ENCODE measurements at regions not wholly inside any gene's neighbourhood (a gene's known extent, or its start where the extent isn't known, plus 50 kb on each side); places are given as distances from the start of the nearest gene placed in this dataset.

DNA sequence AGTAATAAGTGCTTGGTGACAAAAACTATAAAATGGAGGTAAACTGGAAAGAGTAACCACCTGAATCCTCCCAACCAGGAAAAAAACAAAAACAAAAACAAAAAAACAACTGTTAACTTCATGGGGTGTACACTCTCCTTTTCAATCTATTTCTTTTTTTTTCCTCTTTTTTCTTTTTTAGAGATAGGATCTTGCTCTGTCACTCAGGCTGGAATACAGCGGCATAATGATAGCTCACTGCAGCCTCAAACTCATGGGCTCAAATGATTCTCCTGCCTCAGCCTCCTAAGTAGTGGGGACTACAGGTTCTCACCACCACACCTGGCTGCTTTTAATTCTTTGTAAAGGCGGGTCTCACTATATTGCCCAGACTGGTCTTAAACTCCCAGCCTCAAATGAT is 76.8 kb downstream of the PHLDA1 start:
- Histone ChIP-seq H3K9ac (ENCODE audit: low read depth, low read length, poor library complexity, severe bottlenecking) (no peak overlapping the region), H3K4me2 (ENCODE audit: low read depth, low read length, poor library complexity, severe bottlenecking) (no peak overlapping the region), H3F3A (ENCODE audit: low read depth) (no peaks in the 10 kb centered on the region), H3K9me3 (ENCODE audit: insufficient read depth, low read depth, low read length) (no peaks in the 10 kb centered on the region), H2AFZ (ENCODE audit: low read length) (no peak overlapping the region), H3K4me1 (ENCODE audit: insufficient read depth, low read length, poor library complexity, severe bottlenecking) (peaks cover 12% of the 10 kb centered on the region), H3K9me2 (replicated peaks; ENCODE audit: low read depth, low read length) (no peaks in the 10 kb centered on the region), H3K36me3 (ENCODE audit: insufficient read depth, low read length) (no peaks in the 10 kb centered on the region), H3K4me3 (ENCODE audit: low read length, poor library complexity, severe bottlenecking) (no peak overlapping the region), H3K27me3 (ENCODE audit: insufficient read depth, low read length, poor library complexity, severe bottlenecking) (no peaks in the 10 kb centered on the region), H4K20me1 (ENCODE audit: insufficient read depth, low read length, poor library complexity, severe bottlenecking) (no peaks in the 10 kb centered on the region), H3K79me2 (ENCODE audit: insufficient read depth, low read length) (no peaks in the 10 kb centered on the region)
- TF ChIP-seq, protein P1, sequence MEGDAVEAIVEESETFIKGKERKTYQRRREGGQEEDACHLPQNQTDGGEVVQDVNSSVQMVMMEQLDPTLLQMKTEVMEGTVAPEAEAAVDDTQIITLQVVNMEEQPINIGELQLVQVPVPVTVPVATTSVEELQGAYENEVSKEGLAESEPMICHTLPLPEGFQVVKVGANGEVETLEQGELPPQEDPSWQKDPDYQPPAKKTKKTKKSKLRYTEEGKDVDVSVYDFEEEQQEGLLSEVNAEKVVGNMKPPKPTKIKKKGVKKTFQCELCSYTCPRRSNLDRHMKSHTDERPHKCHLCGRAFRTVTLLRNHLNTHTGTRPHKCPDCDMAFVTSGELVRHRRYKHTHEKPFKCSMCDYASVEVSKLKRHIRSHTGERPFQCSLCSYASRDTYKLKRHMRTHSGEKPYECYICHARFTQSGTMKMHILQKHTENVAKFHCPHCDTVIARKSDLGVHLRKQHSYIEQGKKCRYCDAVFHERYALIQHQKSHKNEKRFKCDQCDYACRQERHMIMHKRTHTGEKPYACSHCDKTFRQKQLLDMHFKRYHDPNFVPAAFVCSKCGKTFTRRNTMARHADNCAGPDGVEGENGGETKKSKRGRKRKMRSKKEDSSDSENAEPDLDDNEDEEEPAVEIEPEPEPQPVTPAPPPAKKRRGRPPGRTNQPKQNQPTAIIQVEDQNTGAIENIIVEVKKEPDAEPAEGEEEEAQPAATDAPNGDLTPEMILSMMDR (conservative IDR thresholded peaks at IDR 0.05; ENCODE audit: low read length), result no peak
- TF ChIP-seq EZH2phosphoT487 (IDR thresholded peaks at IDR 0.05; ENCODE audit: borderline replicate concordance), result no peak

DNA sequence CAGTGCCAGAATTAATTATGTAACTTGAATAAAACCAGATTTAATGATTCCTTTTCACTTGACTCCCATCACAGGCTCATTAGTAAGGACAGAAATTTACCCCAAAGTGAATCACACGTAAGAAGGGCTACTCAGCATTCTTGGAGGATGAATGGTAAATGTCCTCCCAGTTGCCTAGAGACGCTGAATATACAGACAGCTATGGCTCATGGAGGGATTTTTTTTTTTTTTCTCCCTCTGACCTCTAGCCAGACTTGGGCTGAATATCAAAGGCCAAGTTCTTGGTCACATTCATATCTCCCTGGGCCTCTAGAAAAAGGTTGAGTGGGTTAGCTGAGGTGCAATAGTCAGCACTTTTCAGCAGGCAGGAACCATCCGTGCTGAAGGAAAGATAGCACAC is 77.5 kb downstream of the PHLDA1 start:
- no peak overlapping the region for H2AFZ ChIP-seq (ENCODE audit: low read length)
- H3F3A ChIP-seq (ENCODE audit: low read depth), result no peaks in the 10 kb centered on the region
- H3K27me3 ChIP-seq (ENCODE audit: insufficient read depth, low read length, poor library complexity, severe bottlenecking), result no peaks in the 10 kb centered on the region
- H4K20me1 ChIP-seq (ENCODE audit: insufficient read depth, low read length, poor library complexity, severe bottlenecking), result no peaks in the 10 kb centered on the region
- H3K79me2 ChIP-seq (ENCODE audit: insufficient read depth, low read length), result no peaks in the 10 kb centered on the region
- H3K9ac ChIP-seq (ENCODE audit: low read depth, low read length, poor library complexity, severe bottlenecking), result no peak overlapping the region
- TF ChIP-seq EZH2phosphoT487 (IDR thresholded peaks at IDR 0.05; ENCODE audit: borderline replicate concordance), result no peak
- TF ChIP-seq, protein P1 (conservative IDR thresholded peaks at IDR 0.05; ENCODE audit: low read length), result no peak
- H3K9me2 ChIP-seq (replicated peaks; ENCODE audit: low read depth, low read length), result no peaks in the 10 kb centered on the region
- H3K4me2 ChIP-seq (ENCODE audit: low read depth, low read length, poor library complexity, severe bottlenecking), result no peak overlapping the region
- peaks cover 6% of the 10 kb centered on the region for H3K4me1 ChIP-seq (ENCODE audit: insufficient read depth, low read length, poor library complexity, severe bottlenecking)
- no peak overlapping the region for H3K4me3 ChIP-seq (ENCODE audit: low read length, poor library complexity, severe bottlenecking)
- H3K9me3 ChIP-seq (ENCODE audit: insufficient read depth, low read depth, low read length), result no peaks in the 10 kb centered on the region
- no peaks in the 10 kb centered on the region for H3K36me3 ChIP-seq (ENCODE audit: insufficient read depth, low read length)

DNA sequence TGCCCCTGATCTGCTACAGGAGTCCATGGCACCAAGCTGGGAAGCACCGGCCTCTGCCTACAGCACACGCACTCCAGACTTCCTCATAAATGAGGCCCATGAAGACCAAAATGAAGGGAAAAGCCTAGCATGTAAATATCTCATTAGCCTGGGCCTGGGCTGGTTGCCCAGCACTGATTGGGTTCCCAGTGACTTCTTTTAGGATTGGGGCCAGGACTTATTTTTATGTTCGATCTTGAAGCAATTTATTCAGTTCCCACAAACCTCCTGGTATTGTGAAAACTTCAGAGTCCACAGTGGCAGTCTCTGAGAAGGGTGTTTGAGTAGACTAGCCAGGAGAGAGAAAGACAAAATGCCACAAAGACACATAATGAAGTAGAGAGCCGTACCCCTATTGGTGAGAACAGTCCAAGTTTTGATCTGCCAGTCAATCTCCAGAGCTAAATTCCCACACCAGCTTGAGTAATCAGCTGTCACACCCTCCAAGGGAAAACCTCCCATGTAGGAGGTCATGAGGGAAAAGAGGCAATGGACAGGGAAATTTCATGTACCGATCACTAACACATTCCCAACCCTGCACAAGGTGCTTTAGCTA is 78.2 kb downstream of the PHLDA1 start:
- Histone ChIP-seq H3K79me2 (ENCODE audit: insufficient read depth, low read length) (no peaks in the 10 kb centered on the region), H3K4me1 (ENCODE audit: insufficient read depth, low read length, poor library complexity, severe bottlenecking) (no peaks in the 10 kb centered on the region), H3K27me3 (ENCODE audit: insufficient read depth, low read length, poor library complexity, severe bottlenecking) (no peaks in the 10 kb centered on the region), H3K36me3 (ENCODE audit: insufficient read depth, low read length) (no peaks in the 10 kb centered on the region), H3K4me3 (ENCODE audit: low read length, poor library complexity, severe bottlenecking) (no peak overlapping the region), H4K20me1 (ENCODE audit: insufficient read depth, low read length, poor library complexity, severe bottlenecking) (no peaks in the 10 kb centered on the region), H3F3A (ENCODE audit: low read depth) (no peaks in the 10 kb centered on the region), H3K9me2 (replicated peaks; ENCODE audit: low read depth, low read length) (no peaks in the 10 kb centered on the region), H3K9ac (ENCODE audit: low read depth, low read length, poor library complexity, severe bottlenecking) (no peak overlapping the region), H2AFZ (ENCODE audit: low read length) (0 out of 2 replicates have a peak overlapping the region, but pooled peaks have one; percentile 24), H3K9me3 (ENCODE audit: insufficient read depth, low read depth, low read length) (no peaks in the 10 kb centered on the region), H3K4me2 (ENCODE audit: low read depth, low read length, poor library complexity, severe bottlenecking) (no peak overlapping the region)
- TF ChIP-seq, protein P1 (conservative IDR thresholded peaks at IDR 0.05; ENCODE audit: low read length), result no peak
- no peak for TF ChIP-seq EZH2phosphoT487 (IDR thresholded peaks at IDR 0.05; ENCODE audit: borderline replicate concordance)

All from Loucy (cell line).